ENCODE measurements at regions not wholly inside any gene's neighbourhood (a gene's known extent, or its start where the extent isn't known, plus 50 kb on each side); places are given as distances from the start of the nearest gene placed in this dataset.

GRCh38 chr9:126205265-126205664 is 121.4 kb upstream of the MVB12B start:
- H3K36me3 ChIP-seq (ENCODE audit: control insufficient read depth in 2 of 2, insufficient read depth in 2 of 2, low read length in 1 of 2): no peaks in the 10 kb centered on the region
- DNase-seq (ENCODE audit: low read depth, low spot score) (no peak), FAIRE-seq (no peak), ATAC-seq (no peak)
- no peak overlapping the region for H3K9ac ChIP-seq (ENCODE audit: control insufficient read depth, insufficient read depth, low read length)
- RAD21 ChIA-PET (ENCODE audit: unreplicated experiment): no interaction called here
- no peaks in the 10 kb centered on the region; the same call in 2 of the 3 replicates for H3K9me3 ChIP-seq (replicated peaks; ENCODE audit: control insufficient read depth, insufficient read depth, low read length)
- SMC1A ChIA-PET (ENCODE audit: uncharacterized antibody, unreplicated experiment): no interaction called here
- H3K27ac ChIP-seq (ENCODE audit: control insufficient read depth, insufficient read depth): no peak overlapping the region
- no peaks in the 10 kb centered on the region for H4K20me1 ChIP-seq (ENCODE audit: control insufficient read depth, insufficient read depth)
- no peak overlapping the region for H2AFZ ChIP-seq (ENCODE audit: control insufficient read depth, low read depth, low read length)
- CTCF ChIA-PET: no interaction called here
- no TSS peak for BruUV-seq (replicated peaks)
- in situ Hi-C loops (cut with MboI) (no loop called here), intact Hi-C loops (cut with micrococcal nuclease; ENCODE audit: unreplicated experiment) (no loop called here)
- 1% methylated on average over 6 of the region's 7 CpGs for WGBS (ENCODE audit: insufficient coverage, insufficient replicate concordance, low lambda C conversion rate, missing lambda C conversion rate)
- no peaks in the 10 kb centered on the region for H3K4me1 ChIP-seq (ENCODE audit: control insufficient read depth, insufficient read depth, low read length)
- POLR2A ChIA-PET: no interaction called here
- H3K79me2 ChIP-seq (ENCODE audit: control insufficient read depth, insufficient read depth, low read length): no peaks in the 10 kb centered on the region
- no peak overlapping the region for H3K4me2 ChIP-seq (ENCODE audit: control insufficient read depth, insufficient read depth)
- H3K4me3 ChIP-seq: no peak overlapping the region
- H3K27me3 ChIP-seq (replicated peaks in 1 of 2; ENCODE audit: control insufficient read depth in 2 of 2, insufficient read depth in 2 of 2, low read length in 1 of 2): peaks cover 0 to 2% of the 10 kb centered on the region in 2 experiments; a peak in 3 of 4 replicates
- TF ChIP-seq PBX3 (IDR thresholded peaks at IDR 0.05; ENCODE audit: insufficient replicate concordance, low read depth, low read length) (no peak), RAD21 (IDR thresholded peaks at IDR 0.05; ENCODE audit: insufficient read depth, low read depth, low read length) (no peak), ZBED1 (IDR thresholded peaks at IDR 0.05; ENCODE audit: borderline replicate concordance) (no peak), ZNF274 (IDR thresholded peaks at IDR 0.05; ENCODE audit: insufficient read depth, insufficient read length) (no peak), BHLHE40 (IDR thresholded peaks at IDR 0.05; ENCODE audit: borderline replicate concordance in 1 of 2, low read depth in 2 of 2, low read length in 1 of 2) (no peak), PRDM15 (CRISPR knock-in tag; IDR thresholded peaks at IDR 0.05) (no peak), SKIL (IDR thresholded peaks at IDR 0.05; ENCODE audit: low read depth, poor library complexity, severe bottlenecking) (no peak), RUNX3 (IDR thresholded peaks at IDR 0.05; ENCODE audit: low read length) (no peak), EP300 (IDR thresholded peaks at IDR 0.05; ENCODE audit: borderline replicate concordance in 1 of 2, control insufficient read depth in 1 of 2, low read depth in 2 of 2, low read length in 2 of 2) (no peak), HDAC6 (IDR thresholded peaks at IDR 0.05; ENCODE audit: unreplicated experiment) (no peak), SMAD1 (IDR thresholded peaks at IDR 0.05; ENCODE audit: low read depth, partially characterized antibody) (no peak), IRF3 (IDR thresholded peaks at IDR 0.05) (no peak), BCL11A (IDR thresholded peaks at IDR 0.05; ENCODE audit: low read depth, low read length) (no peak), DPF2 (IDR thresholded peaks at IDR 0.05) (no peak)

Measured in GM12878 (cell line).